ENCODE measurements at regions not wholly inside any gene's neighbourhood (a gene's known extent, or its start where the extent isn't known, plus 50 kb on each side); places are given as distances from the start of the nearest gene placed in this dataset.

DNA sequence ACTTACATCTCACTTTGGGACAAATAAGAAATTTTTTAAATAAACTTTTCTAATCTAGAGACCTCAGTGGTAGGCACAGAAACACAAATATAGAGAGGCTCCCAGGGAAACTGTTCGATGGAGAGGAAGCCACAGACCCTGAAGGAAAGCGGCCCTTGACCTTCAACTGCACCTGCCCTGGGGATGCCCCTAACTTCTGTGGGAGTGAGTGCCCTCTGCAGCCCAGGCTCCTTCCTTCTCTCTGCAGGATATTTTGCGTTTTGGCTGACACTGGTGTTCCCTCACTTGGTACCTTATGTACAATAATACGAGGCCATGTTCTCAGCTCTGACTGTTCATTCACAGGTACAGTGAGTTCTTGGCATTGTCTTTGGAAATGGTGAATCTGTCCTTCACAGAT is 64.8 kb upstream of the MAL start:
- TF ChIP-seq, protein P1, sequence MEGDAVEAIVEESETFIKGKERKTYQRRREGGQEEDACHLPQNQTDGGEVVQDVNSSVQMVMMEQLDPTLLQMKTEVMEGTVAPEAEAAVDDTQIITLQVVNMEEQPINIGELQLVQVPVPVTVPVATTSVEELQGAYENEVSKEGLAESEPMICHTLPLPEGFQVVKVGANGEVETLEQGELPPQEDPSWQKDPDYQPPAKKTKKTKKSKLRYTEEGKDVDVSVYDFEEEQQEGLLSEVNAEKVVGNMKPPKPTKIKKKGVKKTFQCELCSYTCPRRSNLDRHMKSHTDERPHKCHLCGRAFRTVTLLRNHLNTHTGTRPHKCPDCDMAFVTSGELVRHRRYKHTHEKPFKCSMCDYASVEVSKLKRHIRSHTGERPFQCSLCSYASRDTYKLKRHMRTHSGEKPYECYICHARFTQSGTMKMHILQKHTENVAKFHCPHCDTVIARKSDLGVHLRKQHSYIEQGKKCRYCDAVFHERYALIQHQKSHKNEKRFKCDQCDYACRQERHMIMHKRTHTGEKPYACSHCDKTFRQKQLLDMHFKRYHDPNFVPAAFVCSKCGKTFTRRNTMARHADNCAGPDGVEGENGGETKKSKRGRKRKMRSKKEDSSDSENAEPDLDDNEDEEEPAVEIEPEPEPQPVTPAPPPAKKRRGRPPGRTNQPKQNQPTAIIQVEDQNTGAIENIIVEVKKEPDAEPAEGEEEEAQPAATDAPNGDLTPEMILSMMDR (IDR thresholded peaks at IDR 0.05), result no peak
- TF ChIP-seq POLR2A (IDR thresholded peaks at IDR 0.05), result no peak
